BE2C (cell line): ENCODE measurements at regions not wholly inside any gene's neighbourhood (a gene's known extent, or its start where the extent isn't known, plus 50 kb on each side); places are given as distances from the start of the nearest gene placed in this dataset.

Experiments used
- DNase-seq: peaks from one replicate; pipeline ENCODE4 v3.0.0-alpha.2; 2020
- H3K27me3 ChIP-seq: fragments of 250-450 bp; sonication (Bioruptor Pico); 2 replicates; pipeline ENCODE4 v1.5.1; 2020; ENCODE audit warnings: mild to moderate bottlenecking
- H3K36me3 ChIP-seq: fragments of 250-450 bp; sonication (Bioruptor Pico); 2 replicates; pipeline ENCODE4 v1.5.1; 2020; ENCODE audit warnings: mild to moderate bottlenecking
- H3K4me1 ChIP-seq: fragments of 250-450 bp; sonication (Bioruptor Pico); 2 replicates; pipeline ENCODE4 v1.5.1; 2020
- H3K4me3 ChIP-seq: 2 replicates; pipeline ENCODE4 v1.5.1; 2011; ENCODE audit warnings: low read depth, low read length
- H3K9me3 ChIP-seq: fragments of 250-450 bp; sonication (Bioruptor Pico); 2 replicates; pipeline ENCODE4 v1.5.1; 2020
- CTCF ChIP-seq: IDR thresholded peaks from 2 replicates; pipeline ENCODE4 v1.5.1; 2012; ENCODE audit warnings: mild to moderate bottlenecking, low read depth, low read length

GRCh38 chr7:33732462-33732861 lies 172.9 kb upstream of the BMPER start:
- Histone ChIP-seq H3K27me3 (no peaks in the 10 kb centered on the region), H3K4me1 (no peaks in the 10 kb centered on the region), H3K9me3 (no peaks in the 10 kb centered on the region), H3K36me3 (no peaks in the 10 kb centered on the region), H3K4me3 (no peak overlapping the region)
- no peak for TF ChIP-seq CTCF
- DNase-seq, result no peak

DNA sequence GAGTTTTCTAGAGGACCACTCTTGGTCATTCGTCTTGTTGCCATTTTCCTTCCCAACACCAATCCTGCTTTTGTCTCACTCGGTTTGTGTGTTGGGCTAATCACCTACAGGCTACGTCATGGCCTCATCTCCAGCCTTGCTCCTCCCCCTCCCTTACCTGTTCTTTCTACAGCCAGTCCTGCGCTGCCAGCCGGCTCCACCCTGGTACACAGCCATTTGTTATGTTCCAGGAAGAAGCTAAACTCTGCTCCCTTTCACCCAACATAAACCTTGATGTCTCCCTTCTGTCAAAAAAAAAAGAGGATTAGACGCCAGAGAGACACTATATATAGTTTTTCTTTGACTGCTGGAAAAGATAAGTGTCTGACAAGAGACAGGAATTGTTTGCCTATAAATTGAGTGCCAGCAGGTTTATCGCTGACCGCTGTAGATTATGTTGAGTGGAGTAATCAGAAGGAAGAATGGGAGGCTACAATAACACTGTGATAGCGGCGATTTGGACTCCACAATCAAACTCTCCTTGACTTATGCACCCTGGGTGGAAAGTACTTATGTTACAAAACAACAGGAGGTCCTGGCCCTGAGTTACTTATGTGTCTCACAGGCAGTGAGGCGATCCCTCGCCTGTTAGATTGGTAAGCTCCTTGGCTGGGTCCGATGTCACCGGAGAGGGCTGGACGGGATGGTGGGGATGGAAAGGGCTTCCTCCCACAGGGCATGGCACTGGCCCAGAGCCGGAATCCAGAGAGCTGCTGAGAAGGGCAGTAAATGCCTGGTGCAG lies 171.3 kb upstream of the BMPER start:
- H3K36me3 ChIP-seq, result no peaks in the 10 kb centered on the region
- no peaks in the 10 kb centered on the region for H3K9me3 ChIP-seq
- no peaks in the 10 kb centered on the region for H3K4me1 ChIP-seq
- H3K27me3 ChIP-seq, result no peaks in the 10 kb centered on the region
- no peak for DNase-seq
- no peak for TF ChIP-seq CTCF
- H3K4me3 ChIP-seq, result no peak overlapping the region

DNA sequence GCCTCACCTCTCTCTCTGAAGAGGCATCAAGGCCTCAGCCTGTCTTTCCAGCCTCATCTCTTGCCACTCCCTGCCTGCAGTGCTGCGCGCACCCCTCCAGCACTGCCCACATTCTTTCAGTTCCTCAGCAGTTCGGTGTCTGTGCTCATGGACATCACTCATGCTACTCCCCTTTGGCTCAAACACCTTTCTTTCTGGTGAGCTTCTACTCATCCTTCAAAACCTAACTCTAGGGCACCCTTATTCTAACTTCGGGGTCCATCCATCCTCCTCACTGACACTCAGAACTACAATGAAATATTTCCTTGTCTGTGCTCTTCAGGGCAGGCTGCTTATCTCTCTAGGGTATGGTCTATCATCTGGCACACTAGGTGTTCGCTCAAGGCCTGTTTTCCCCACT lies 169.9 kb upstream of the BMPER start:
- Histone ChIP-seq H3K9me3 (no peaks in the 10 kb centered on the region), H3K4me3 (no peak overlapping the region), H3K4me1 (no peaks in the 10 kb centered on the region; the same call in 1 of the 2 replicates), H3K36me3 (no peaks in the 10 kb centered on the region), H3K27me3 (no peaks in the 10 kb centered on the region)
- DNase-seq, result no peak
- TF ChIP-seq CTCF, result no peak

- no peak for TF ChIP-seq CTCF
- H3K4me1 ChIP-seq, result no peaks in the 10 kb centered on the region; the same call in 1 of the 2 replicates
- no peak for DNase-seq
Measured at GRCh38 chr7:33736521-33737221, 168.7 kb upstream of the BMPER start.

DNA sequence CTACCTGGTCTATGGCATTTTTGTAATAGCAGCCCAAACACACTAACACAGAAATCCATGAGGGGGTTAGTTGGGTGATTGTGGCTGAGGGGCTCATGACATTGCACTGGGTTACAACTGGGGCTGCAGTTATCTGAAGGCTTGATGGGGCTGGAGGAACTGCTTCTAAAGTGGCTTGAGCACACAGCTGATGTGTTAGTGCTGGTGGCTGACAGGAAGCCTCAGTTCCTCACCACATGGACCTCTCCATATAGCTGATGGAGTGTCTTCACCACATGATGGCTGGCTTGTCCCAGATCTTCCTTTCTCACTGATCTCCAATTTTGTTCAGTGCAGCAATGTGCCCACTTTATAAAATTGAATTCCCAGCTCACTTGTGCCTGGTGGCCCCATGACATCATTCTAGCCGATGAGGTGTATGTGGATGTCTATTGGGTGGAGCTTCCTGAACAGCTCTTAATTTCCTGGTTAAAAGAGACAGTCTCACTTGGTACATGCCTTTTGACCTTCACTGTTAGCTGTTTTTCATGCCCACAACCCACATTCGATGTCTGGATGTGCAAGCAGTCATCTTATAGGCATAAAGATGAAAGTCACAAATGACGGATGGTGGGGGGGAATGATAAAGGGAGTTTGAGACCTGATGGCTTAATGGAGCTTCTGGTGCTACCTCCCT lies 166.9 kb upstream of the BMPER start:
- DNase-seq, result no peak
- no peak for TF ChIP-seq CTCF
- Histone ChIP-seq H3K27me3 (no peaks in the 10 kb centered on the region), H3K4me3 (no peak overlapping the region), H3K9me3 (no peaks in the 10 kb centered on the region), H3K36me3 (no peaks in the 10 kb centered on the region), H3K4me1 (no peaks in the 10 kb centered on the region; the same call in 1 of the 2 replicates)

More at GRCh38 chr7:33736521-33737221, 168.7 kb upstream of the BMPER start:
- no peak overlapping the region for H3K4me3 ChIP-seq
- no peaks in the 10 kb centered on the region for H3K9me3 ChIP-seq
- H3K36me3 ChIP-seq, result no peaks in the 10 kb centered on the region
- H3K27me3 ChIP-seq, result no peaks in the 10 kb centered on the region
